ENCODE measurements at regions not wholly inside any gene's neighbourhood (a gene's known extent, or its start where the extent isn't known, plus 50 kb on each side); places are given as distances from the start of the nearest gene placed in this dataset.

- TF ChIP-seq, protein P1, sequence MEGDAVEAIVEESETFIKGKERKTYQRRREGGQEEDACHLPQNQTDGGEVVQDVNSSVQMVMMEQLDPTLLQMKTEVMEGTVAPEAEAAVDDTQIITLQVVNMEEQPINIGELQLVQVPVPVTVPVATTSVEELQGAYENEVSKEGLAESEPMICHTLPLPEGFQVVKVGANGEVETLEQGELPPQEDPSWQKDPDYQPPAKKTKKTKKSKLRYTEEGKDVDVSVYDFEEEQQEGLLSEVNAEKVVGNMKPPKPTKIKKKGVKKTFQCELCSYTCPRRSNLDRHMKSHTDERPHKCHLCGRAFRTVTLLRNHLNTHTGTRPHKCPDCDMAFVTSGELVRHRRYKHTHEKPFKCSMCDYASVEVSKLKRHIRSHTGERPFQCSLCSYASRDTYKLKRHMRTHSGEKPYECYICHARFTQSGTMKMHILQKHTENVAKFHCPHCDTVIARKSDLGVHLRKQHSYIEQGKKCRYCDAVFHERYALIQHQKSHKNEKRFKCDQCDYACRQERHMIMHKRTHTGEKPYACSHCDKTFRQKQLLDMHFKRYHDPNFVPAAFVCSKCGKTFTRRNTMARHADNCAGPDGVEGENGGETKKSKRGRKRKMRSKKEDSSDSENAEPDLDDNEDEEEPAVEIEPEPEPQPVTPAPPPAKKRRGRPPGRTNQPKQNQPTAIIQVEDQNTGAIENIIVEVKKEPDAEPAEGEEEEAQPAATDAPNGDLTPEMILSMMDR (IDR thresholded peaks at IDR 0.05; ENCODE audit: poor library complexity) = no peak
- TF ChIP-seq EZH2phosphoT487 (IDR thresholded peaks at IDR 0.05; ENCODE audit: low read depth, severe bottlenecking, unreplicated experiment) = no peak
Measured at GRCh38 chr10:131418681-131419080, 107.2 kb upstream of the TCERG1L start.
